BJ (cell line): ENCODE measurements at regions not wholly inside any gene's neighbourhood (a gene's known extent, or its start where the extent isn't known, plus 50 kb on each side); places are given as distances from the start of the nearest gene placed in this dataset.
A peak's percentile ranks its signal among the peaks of the same experiment; 100 is the strongest.

Experiments used
- CTCF ChIA-PET: fragments of 350-600 bp; formaldehyde crosslinking; extraction: SDS; loops from one replicate; lab custom pipeline; 2021; ENCODE audit warnings: antibody characterized with exemption, inconsistent platforms; lab: Yijun Ruan, JAX
- POLR2A ChIA-PET: fragments of 300-600 bp; sonication (Branson Sonifier 250); formaldehyde crosslinking; extraction: SDS; loops from one replicate; lab custom pipeline; 2021; ENCODE audit warnings: antibody characterized with exemption; lab: Charles Lee
- DNase-seq: peaks from one replicate; pipeline ENCODE4 v3.0.0-alpha.2; 2011; ENCODE audit warnings: low read depth
- H3K27me3 ChIP-seq: 2 replicates; pipeline ENCODE4 v1.6.0; 2011; ENCODE audit warnings: low read length; ENCODE audit not compliant: control insufficient read depth, insufficient read depth
- H3K36me3 ChIP-seq: 2 replicates; pipeline ENCODE4 v1.5.1; 2011; ENCODE audit warnings: low read length; ENCODE audit not compliant: control insufficient read depth, insufficient read depth
- H3K4me3 ChIP-seq: 2 replicates; pipeline ENCODE4 v1.5.1; 2011; ENCODE audit warnings: low read depth, mild to moderate bottlenecking, control low read depth, low read length
- TF ChIP-seq, protein P1 (sequence below): IDR thresholded peaks from 2 replicates; pipeline ENCODE4 v1.5.1; 2011; ENCODE audit warnings: low read depth, mild to moderate bottlenecking, control low read depth, inconsistent platforms, low read length, moderate library complexity; ENCODE audit not compliant: insufficient read depth

DNA sequence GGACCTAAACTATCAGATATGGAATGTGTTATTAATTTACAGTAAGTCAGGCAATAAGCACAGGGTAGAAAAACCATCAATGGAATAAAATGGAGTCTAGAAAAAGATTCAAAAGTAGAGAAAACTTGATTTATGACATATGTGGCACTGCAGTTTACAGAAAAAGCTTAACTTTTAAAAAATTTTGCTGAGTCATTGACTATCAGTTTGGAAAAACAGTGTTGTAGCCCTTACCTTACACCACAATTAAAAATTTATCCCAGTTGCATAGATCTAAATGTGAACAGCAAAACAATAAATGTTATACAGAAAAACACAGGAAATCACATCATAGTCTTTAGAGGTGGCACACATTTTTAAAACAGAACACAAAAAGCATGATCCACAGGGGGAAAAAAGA, 108.5 kb downstream of the USP22 start:
- ChIA-PET CTCF (interaction anchor here (1.1 kb wide), 1 partner anchor 15 kb away, joined by 3 read pairs; no protein-coding TSS in a partner anchor), POLR2A (no interaction called here)
- no peak for DNase-seq
- 0 out of 2 replicates have a peak, but pooled peaks cover 3% of the 10 kb centered on the region for H3K27me3 ChIP-seq
- H3K4me3 ChIP-seq = no peak overlapping the region
- no peaks in the 10 kb centered on the region for H3K36me3 ChIP-seq
- TF ChIP-seq, protein P1, sequence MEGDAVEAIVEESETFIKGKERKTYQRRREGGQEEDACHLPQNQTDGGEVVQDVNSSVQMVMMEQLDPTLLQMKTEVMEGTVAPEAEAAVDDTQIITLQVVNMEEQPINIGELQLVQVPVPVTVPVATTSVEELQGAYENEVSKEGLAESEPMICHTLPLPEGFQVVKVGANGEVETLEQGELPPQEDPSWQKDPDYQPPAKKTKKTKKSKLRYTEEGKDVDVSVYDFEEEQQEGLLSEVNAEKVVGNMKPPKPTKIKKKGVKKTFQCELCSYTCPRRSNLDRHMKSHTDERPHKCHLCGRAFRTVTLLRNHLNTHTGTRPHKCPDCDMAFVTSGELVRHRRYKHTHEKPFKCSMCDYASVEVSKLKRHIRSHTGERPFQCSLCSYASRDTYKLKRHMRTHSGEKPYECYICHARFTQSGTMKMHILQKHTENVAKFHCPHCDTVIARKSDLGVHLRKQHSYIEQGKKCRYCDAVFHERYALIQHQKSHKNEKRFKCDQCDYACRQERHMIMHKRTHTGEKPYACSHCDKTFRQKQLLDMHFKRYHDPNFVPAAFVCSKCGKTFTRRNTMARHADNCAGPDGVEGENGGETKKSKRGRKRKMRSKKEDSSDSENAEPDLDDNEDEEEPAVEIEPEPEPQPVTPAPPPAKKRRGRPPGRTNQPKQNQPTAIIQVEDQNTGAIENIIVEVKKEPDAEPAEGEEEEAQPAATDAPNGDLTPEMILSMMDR = no peak

DNA sequence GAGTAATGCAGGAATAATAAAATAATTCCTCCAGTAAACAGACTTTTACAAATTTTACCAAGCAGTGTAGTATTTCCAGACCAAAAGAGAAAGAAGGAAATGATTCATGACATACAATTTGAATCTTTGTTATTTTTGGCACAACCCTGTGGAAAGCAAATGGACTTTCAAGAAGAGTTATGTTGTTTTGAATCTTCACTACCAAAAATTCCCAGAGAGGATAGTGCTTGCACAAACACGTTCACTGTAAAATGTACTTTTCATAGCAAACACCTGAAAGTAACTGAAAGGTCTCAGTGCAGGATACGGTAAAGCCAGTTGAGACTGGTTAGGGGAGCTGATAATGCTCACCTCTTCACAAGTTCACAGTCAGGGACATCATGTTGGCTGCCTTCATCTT, 107.1 kb downstream of the USP22 start:
- TF ChIP-seq, protein P1 = no peak
- H3K36me3 ChIP-seq = no peaks in the 10 kb centered on the region
- no peak overlapping the region for H3K4me3 ChIP-seq
- DNase-seq = peak; percentile 46
- no peaks in the 10 kb centered on the region for H3K27me3 ChIP-seq
- ChIA-PET POLR2A (no interaction called here), CTCF (no interaction called here)

DNA sequence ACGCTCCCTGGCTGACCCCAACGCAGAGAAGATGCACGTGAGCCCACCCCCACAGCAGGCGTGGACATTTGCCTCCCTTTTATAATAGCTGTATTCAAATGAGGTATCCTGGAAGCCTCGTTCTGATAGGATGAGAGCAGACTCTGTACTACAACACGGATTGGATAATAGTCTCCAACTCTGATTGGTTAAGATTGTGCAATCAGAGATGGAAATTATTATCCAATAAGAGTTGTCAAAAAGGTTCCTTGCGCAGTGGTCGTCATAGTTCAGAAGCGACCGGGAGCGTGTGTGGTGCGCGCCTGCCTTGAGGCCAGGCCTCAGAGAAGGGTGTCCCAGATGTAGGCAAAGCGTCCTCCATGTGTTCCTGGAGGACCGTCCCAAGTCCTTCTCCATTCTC, 104.6 kb downstream of the USP22 start:
- ChIA-PET CTCF (no interaction called here), POLR2A (no interaction called here)
- TF ChIP-seq, protein P1 = no peak
- DNase-seq = no peak
- no peak overlapping the region for H3K4me3 ChIP-seq
- no peaks in the 10 kb centered on the region for H3K36me3 ChIP-seq
- H3K27me3 ChIP-seq = peaks cover 4% of the 10 kb centered on the region

DNA sequence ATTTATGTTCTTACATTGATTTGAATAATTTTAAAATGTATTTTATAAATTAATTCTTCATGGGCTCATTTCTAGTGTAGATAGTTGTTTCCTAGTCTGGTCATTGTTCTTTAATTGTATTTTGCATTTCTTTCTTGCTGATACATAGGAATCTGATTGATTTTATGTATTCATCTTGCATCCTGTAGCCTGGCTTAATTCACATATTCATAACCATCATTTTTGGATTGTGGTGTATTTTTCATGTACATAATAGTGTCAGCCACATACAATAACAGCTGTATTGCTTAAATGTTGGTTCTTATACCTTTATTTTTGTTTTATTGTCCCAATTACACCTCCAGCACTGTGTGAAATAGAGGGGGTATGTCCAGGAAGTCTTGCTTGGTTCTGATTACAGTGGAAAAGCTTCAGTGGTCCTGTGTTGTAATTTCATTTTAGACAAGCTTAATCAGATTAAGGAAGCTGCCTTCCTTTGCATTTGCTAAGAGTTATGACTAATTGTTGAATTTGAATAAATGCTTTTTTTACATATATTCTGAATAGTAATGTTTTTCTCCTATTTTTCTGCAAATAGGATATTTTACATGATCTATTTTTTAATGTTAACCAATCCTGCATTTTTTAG, 103.7 kb downstream of the USP22 start:
- no peak overlapping the region for H3K4me3 ChIP-seq
- no peak for DNase-seq
- CTCF ChIA-PET = interaction anchor here (0.6 kb wide), 1 partner anchor 170 kb away, joined by 5 read pairs; no protein-coding TSS in a partner anchor
- H3K36me3 ChIP-seq = no peaks in the 10 kb centered on the region
- H3K27me3 ChIP-seq = peaks cover 4% of the 10 kb centered on the region
- POLR2A ChIA-PET = no interaction called here
- TF ChIP-seq, protein P1 = no peak

DNA sequence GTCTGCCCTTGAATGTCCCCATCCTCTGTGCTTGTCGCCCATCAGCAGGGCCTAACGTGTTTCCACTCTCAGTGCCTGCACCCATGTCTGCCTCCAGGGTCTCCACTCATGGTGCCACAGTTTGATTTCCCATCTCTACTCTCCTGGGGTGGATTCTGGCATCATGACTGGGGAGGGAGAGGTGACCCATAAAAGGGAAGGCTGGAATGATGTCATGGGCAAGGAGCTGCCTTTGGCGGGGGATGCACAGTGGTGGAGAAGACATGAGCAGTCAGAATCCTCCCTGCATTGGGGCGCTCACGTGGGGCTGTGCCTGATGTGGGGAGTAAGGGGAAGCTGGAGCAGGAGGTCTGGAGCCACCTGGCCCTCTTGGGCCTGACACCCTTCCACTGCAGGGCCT, 100.9 kb downstream of the USP22 start:
- TF ChIP-seq, protein P1 = no peak
- H3K36me3 ChIP-seq = no peaks in the 10 kb centered on the region
- CTCF ChIA-PET = interaction anchor here (0.9 kb wide), 1 partner anchor 14 kb away, joined by 3 read pairs; no protein-coding TSS in a partner anchor

More for the DNA sequence above, 100.9 kb downstream of the USP22 start:
- Histone ChIP-seq H3K27me3 (peaks cover 21% of the 10 kb centered on the region), H3K4me3 (no peak overlapping the region)
- DNase-seq = no peak
- POLR2A ChIA-PET = no interaction called here
